HG03442 (cell line): ENCODE measurements at regions not wholly inside any gene's neighbourhood (a gene's known extent, or its start where the extent isn't known, plus 50 kb on each side); places are given as distances from the start of the nearest gene placed in this dataset.

Experiments used
- ATAC-seq: cut with Tn5 transposase; IDR thresholded peaks from one replicate; pipeline ENCODE4 v1.9.1; 2021; ENCODE audit warnings: mild to moderate bottlenecking, moderate library complexity; ENCODE audit not compliant: unreplicated experiment

DNA sequence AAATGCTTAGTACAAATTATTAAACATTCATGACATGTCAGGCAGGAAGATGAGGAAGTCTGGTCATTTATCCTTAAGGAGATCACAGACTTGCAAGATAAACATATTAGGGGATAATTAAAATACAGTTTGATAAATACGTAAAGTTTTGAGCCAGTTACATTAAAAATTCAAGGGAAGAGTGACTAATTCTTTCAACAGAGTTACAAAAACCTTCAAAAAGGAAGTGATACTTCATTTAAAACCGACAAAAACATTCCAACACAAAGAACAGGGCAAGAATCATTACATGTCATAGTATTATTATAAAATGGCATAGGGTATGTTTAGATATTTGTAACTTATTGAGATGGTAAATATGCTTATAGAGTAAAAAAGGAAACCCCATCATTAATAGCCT, 636.0 kb downstream of the NR4A2 start:
- no peak for ATAC-seq

DNA sequence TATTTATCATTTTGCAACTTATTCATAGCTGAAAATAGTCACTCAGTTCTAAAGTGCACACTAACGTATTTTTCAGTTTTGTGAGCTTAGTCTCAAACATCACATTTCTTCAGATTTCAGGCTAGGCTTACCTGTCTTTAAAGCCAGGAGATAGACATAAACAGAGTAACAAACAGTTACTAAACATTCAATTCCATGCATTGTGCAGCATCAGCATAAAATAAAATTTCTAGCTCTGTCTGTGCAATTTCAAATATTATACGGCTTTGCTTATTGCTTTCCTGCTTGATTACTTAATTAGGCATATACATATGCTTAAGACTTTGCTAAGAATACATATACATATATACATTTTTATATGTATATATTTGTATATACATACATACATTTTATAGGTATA, 637.0 kb downstream of the NR4A2 start:
- no peak for ATAC-seq

DNA sequence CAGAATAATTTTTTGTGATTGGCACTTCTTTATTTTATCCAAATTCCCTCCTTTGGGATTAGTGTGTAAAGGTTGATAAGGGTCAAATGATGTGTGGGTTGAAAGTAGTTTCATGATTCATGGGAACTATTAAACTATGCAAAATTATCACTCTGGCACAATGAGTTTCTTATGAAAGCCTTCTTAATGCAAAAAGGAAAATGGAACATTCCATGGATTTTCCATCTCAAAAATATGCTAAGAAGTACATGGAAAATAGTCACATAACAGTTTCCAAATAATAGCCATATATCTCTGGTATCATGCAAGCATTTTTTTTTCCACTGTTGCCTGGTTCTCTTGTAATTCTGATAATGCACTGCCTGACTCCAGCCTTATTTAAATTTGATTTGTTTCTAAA, 639.7 kb downstream of the NR4A2 start:
- no peak for ATAC-seq

DNA sequence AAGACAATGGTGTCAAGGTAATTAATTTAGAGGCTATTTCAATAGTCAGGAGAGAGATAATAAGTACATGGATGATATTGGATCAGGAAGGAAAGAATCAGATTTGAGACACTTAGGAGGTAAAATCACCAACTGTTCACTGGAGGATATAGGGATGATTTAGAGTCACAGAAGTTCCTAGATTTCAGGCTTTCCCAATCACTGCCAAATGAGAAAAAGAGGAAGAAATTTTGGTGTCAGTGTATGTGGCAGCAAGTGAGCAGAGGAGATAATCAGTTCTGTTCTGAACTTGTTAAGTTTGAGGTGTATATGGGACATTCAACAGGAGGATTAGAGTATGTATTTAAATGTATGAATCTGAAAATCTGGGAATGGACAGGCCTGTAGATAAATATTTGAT, 640.4 kb downstream of the NR4A2 start:
- ATAC-seq, result no peak

DNA sequence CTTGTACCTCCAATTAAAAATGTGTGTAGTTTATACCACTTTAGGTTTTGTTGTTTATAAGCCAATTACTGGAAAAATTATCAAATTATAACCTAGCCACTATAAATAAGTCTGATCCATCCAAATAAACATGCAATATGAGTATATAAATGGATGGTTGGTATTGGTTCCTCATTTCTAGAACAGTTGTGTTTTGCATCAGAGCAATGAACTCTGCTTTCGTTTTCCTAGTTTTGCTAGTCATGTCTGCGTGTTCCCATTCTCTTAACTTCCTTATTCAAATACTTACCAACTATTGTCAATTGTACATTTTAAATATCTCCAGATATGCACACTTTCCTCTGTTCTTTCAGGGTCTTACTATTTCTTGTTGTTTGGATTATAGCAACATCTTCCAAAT, 641.7 kb downstream of the NR4A2 start:
- peak; percentile 98 for ATAC-seq

DNA sequence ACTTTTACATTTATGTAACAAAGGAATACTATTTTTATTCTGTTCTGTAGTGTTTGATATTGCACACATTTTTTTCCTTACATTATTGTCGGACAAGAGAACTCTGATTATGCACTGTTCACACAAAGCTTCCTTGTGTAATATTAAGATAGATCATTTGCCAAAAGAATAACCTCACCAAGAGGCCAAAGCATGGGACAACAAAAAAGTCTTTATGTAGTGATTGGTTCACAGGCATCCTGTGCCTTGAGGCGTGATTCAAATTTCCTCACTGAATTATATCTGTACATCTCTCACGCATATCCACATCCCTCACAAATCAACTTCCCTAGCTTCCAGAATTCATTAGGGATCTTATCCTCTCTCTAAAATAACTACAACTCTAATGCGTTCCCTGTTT, 642.7 kb downstream of the NR4A2 start:
- no peak for ATAC-seq

DNA sequence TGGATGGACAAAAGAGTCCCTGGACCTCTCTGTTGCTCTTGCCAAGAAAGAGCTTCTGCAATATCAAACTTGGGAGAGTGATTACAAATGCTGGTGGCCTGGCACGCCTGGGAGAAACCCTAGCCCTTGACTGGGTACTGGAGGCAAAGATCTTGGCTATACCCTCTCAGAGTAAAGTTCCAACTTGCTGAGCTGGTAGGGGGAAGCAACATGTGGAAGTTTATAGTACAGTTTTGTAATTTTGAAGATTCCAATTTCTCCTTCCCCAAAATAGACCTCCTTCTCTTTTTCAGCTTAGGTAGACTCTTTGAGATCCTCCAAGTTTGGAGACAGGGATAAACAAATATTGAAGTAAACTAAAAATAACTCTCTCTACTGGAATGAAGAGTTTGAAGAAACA, 645.3 kb downstream of the NR4A2 start:
- no peak for ATAC-seq

DNA sequence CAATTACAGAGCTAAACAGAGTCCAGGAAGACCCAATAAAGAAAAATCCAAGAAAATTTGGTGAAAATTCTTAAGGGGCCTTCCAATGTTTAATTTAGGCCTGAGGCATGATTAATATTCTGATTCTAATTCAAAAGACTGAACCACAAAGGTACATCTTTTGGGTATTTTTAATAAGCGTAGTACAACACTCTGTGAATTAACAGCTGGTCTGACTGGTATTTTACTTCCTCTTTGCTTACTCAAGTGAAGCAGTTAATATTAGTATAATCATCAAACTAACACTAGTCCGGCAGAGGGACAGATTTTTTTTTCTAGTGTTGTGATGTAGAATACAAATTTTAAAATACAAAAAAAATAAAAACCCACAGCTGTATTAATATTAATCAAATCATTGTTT, 652.9 kb downstream of the NR4A2 start:
- ATAC-seq, result peak; percentile 58

DNA sequence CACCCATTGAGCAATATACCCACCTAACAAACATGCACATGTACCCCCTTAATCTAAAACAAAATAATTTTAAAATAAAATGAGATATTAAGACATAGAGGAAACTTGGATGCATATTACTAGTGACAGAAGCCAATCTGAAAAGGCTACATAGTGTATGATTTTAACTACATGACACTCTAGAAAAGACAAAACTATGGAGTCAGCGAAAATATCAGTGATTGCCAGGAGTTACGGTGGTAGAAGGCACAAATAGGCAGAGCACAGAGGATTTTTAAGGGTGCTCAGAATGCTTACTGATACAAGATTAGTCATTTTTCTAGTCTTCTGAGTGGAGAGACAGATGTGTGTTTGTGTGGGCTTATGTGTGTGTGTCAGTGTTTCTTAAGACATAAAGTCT, 656.6 kb downstream of the NR4A2 start:
- ATAC-seq, result no peak

DNA sequence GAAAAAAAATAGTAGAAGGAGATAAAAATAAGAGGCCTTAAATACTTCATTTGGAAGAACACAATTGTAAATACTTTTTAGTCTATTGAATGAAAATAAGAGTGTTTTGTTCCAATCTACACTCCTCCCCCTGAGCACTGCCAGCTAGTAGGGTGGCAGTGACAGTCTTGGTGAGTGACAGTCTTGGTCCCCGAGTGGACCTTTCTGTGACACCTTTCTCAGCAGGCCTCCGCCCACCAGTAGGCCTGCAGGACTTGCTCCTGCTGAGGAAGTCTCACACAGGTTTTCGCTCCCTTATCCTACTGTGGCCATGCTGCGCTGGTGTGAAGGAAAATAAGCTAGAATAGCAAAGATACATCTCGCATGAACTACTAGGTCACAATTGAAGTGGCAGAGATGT, 666.8 kb downstream of the NR4A2 start:
- ATAC-seq, result no peak

DNA sequence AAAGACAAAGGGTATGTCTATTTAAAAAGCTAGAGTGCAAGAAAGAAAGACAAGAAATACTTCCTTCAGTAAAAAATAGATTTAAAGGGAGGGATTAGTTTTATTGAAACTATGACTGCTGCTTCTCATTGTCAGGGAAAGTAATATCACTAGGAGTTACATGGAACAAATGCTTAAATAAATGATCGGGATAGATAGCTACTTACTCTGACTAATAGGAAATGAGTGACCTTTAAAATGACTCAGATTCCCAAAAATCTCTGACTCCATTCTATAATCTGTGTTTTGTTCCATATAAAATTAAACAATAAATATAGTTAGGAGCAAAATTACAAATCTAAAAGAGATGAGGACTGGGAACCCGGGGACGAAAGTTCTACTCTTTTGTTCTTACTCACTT, 669.3 kb downstream of the NR4A2 start:
- no peak for ATAC-seq

DNA sequence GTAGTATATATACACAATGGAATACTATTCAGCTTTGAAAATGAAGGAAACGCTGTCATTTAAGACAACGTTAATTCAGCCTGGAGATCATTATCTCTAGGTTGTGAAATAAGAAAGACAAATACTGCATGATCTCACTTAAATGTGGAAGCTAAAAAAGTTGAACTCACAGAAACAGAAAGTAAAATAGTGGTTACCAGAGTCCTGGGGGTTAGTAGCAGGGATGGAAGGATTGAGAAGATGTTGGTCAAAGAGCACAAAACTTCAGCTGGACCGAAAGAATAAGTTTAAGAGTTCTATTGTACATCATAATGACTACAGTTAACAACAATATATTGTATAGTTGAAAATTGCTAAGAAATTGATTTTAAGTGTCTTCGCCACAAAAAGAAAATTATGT, 670.3 kb downstream of the NR4A2 start:
- ATAC-seq, result no peak

DNA sequence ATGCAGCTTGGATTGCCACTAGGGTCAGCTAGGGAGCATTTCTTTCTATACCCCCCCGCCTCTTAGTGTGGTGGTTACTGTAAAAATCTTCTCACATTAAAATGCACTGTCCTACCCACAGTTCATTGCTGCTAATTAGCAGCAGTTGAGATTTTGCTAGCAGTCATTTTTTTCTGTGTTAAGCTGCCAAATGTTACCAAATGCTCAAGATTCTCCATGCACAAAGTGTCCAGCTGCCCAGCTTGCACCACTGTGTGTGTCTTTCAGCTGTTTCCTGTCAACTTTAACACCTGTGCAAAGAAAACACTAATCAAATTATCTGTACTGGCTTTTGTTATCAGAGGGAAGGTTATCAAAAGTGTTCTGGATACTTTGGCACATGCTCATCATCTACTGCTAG, 679.3 kb downstream of the NR4A2 start:
- no peak for ATAC-seq

DNA sequence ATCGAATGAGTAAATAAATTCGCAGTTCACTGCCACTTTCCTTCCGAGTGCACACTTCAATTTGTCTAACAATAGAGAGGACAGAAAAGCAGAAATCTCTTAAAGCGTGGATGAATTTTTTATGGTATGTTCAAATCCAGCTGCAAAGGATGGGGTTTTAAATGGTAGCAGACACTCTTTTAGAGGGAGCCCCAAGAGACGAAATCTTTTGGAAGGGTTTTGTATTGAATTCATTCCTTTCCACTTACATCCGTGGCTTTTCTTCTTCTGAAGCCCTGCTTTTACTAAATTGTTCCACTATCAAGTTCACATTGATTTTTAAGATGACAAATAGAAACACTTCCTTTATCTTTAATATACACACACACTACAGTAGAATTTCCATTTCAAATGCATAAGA, 680.7 kb downstream of the NR4A2 start:
- ATAC-seq, result no peak

DNA sequence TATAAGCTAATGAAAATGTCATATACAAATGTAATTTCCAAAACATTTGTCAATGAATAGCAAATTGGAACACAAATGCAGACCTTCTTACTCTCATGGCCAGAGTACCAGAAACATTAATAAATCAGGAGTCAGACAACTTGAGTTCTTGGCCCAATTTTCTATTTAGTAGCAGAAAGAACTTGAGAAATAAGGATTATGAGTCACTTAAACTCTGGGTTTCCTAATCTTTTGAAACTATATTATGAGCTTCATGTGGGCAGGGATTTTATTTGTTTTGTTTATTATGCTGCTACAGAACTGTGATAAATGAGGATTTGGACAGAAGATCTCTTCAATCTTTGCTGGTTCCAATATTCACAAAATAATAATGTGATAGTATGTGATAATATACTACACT, 686.7 kb downstream of the NR4A2 start:
- no peak for ATAC-seq

DNA sequence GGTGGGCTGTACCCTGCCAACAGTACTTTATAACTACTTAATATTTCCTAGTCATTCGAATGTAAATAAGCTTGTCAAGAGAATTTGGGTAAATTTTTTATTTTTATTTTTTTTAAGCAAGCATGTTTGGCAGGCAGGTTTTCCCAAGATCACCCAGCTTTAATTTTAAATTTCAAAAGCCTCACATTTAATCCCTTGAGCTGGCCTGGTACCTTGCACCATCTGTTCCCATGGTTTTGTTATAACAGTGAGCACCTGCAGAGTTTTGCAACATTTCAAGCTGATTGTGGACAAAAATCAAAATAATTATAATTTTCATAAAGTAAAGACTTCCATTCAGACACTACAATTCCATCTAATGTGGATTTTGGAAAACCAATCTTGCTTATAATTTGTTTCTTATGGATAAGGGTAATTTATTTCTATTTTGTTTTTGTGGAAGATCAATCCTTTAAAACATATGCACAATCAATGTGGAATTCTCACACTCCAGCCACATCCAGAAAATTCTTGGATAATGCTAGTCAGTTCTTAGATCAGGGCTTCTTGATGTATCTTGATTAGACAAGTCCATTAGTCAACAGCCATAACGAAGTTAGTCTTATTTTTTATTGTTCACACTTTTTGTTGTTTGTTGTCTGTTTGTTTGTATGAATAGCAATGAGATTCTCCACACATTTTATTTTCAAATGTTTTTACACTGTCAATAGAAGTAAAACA, 689.3 kb downstream of the NR4A2 start:
- ATAC-seq, result no peak

DNA sequence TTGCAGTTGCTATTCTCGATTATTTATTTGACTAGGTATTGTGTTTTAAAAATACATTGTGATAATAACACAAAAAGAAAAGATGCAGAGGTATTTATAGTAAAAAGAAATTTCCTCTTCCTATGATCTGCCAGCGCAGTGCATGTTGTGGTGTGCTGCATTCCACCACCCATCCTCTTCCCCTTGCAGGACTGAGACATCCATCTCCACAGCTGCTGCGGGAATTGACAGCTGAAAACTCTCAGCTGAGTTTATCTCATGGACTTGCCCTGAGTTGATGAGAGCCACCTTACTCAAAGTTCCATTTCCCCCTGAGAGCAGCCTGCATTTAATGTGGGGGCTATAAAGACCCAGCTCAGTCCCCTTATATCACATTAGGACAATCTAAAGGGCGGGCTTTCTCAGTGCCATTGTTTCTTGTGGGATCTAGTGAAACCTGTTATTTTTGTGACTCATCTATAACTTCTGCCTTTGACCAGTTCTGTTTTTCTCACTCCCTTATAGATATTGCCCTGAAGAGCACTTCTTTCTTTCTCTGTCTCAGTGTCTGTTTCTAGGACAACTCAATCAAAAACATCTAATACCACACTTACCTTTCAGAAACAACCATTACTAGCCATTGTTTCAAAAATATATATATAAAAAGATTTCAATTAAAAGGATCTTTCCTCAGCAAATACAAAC, 698.5 kb downstream of the NR4A2 start:
- ATAC-seq, result peak; percentile 73

DNA sequence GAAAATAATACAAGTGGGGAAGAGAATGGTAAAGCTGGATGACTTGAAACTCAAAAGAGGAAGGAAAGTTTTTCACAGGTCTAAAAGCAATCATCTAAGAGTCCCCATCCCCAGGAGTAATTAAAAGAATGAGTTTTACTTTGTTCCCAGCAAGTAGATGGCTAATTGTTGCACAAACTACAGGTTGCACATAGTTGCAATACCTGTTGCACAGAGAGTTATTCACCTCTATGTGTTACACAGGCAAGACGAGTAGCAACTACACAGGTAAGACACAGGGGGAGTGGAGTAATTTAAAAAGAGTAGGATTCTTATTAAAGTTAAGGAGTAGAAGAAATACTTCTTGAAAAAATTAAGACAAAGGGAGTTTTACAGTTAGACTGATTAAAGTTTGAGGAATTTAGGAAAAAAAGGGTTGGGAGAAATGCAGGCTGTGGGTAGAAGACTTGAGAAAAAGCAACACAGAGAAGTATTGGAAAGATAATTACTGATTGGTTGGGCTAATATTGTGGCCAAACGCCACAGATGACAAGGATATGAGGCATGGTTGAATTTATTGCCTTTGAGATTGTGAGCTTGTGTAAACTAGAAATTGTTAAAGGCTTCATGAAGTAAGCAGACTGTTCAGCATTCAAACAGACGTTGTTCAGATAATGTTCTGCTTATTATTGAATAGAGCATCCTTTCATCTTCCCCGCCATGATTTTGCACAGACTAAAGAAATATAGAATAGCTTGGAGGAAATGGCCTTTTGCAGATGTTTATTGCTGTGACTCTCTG, 699.3 kb downstream of the NR4A2 start:
- no peak for ATAC-seq

DNA sequence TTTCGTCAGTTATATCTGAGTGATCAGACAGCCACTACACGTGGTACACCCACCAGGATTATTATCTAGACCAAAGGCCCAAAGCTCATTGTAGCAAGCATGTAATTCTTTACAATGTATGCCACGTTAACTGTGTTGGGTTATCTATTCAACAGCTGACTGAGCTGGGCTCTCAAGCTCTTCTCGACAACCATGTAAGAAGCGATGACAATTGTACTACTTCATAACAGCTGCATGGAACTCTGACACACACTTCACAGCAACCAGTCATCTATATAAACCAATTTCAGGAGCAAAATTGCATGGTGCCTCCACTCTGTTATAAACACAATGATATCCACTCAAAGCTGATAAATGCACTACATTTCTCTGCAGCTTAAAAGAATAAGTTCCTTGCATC, 701.8 kb downstream of the NR4A2 start:
- ATAC-seq, result no peak

DNA sequence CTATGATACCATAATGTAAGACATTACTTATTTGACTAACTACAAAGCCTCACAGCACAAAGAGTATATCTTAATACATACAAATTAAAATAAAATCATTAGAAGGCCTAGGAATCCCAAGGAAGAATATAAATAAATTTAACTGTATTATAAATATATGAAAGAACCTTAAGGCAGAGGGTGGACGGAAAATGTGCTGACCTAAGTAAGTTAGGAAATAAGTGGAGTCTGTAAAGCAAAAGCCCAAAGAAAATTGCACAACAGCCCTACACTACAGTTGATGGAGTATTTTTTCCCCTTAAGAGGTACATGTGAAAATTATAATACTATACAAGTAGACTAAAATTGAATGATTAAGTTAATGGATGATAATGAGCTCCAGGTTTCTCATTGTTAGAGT, 710.1 kb downstream of the NR4A2 start:
- ATAC-seq, result no peak

DNA sequence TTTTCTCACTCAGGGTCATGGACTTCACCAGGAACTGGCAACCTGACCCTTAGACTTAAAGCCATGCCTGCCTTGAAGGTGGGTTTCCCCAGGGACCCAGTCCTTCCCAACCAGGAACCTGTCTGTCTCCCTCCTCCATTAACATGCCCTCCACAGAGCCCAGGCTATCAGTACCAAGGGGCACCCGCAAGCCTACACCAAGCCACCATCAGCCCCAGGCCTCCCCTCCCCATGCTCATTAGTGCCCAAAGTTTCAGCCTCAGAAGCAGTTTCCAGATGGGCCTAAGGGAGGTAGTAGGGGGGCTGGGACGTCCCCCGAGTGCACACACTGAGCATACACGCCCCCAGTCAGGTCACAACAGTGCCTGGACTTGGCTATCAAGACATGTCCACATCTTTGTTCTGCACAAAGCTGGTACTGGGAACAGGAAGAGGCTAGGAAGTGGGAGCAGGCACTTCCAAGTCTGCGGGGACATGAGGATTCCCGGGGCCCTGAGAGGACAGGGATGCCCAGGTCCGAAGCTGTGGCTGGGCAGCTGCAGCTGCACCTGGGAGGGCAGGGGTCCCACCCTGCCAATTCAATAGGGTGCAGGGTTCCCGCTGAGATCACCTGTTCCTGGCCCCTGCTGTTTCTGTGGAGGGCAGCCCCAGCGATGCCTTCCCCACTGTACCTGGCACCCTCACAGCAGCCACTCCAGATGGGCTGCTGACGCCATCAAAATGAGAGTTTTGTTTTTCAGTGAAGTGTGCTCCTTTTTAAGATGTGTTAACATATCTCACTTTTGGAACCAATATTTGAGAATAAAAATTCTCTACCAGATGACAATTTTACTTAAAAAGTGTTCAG, 731.4 kb downstream of the NR4A2 start:
- ATAC-seq, result no peak
